ENCODE measurements at regions not wholly inside any gene's neighbourhood (a gene's known extent, or its start where the extent isn't known, plus 50 kb on each side); places are given as distances from the start of the nearest gene placed in this dataset.

DNA sequence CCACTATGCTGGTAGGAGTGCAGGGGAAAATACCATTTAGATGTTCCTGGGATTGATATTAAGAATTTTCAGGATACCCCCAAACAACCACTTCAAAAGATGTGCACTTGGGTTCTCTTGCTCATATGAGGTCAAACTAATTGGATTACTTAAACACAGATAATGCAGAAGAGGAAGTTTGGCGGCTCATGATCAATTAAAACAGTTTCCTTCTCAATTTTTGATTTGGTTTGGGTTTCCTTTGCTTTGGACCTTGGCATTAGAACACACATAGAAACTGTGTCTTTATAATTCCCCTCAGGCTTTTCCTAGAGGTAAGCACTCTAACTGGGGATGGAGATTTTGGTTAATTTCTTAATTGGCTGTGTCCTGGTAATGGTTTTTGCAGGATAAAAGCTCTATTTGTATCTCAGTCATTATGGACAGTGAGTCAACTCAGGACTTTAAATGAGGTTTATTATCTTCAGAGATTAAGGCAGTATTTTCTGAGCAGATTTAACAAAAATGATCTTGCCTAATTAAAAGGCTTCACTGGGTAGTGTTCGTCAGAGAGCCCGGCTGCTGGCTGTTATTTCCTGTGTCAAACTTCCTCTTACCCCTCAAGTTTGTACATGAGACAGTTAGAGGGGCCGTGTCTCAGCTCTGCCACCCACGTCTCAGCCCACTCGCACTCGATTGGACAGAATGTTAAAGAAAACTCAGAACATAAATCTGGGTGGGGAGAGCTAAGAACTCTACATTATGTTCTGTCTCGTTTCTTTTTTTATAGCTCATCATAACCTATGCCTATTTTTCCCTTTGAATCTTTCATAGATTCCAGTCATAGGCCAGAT lies 50.3 kb upstream of the PREP start:
- DNase-seq (ENCODE audit: low read depth): no peak
